DOHH2 (cell line): ENCODE measurements at regions not wholly inside any gene's neighbourhood (a gene's known extent, or its start where the extent isn't known, plus 50 kb on each side); places are given as distances from the start of the nearest gene placed in this dataset.

Experiments
- EZH2phosphoT487 ChIP-seq: fragments of 200-600 bp; sonication (generic); IDR thresholded peaks from 2 replicates; pipeline ENCODE4 v1.6.1; 2017; ENCODE audit warnings: borderline replicate concordance, mild to moderate bottlenecking, antibody characterized with exemption, low read length, moderate library complexity, mixed read lengths
- TF ChIP-seq, protein P1 (sequence below): fragments of 200-600 bp; sonication (generic); IDR thresholded peaks from one replicate; pipeline ENCODE4 v1.5.1; 2014; ENCODE audit warnings: antibody characterized with exemption, mild to moderate bottlenecking, low read depth, low read length; ENCODE audit not compliant: poor library complexity, severe bottlenecking

DNA sequence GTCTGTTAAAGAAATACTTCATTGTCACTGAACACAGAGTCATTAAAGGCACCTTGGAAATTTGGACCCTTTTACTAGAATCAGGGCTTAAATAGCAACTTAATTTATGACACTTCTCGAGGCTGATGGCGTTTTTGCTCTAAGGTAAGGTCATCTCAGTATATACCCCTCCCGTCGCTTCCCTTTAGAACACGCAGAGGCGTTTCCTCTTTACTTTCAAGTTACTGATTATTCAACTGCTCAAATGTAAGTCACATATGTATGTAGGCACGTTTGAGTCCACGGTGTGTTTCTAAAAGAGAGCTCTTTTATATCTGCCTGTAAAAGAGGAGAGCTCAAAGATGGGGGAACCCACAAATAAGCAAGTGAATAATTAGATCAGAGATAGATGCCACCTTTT, 181.5 kb downstream of the TSHZ3 start:
- TF ChIP-seq, protein P1, sequence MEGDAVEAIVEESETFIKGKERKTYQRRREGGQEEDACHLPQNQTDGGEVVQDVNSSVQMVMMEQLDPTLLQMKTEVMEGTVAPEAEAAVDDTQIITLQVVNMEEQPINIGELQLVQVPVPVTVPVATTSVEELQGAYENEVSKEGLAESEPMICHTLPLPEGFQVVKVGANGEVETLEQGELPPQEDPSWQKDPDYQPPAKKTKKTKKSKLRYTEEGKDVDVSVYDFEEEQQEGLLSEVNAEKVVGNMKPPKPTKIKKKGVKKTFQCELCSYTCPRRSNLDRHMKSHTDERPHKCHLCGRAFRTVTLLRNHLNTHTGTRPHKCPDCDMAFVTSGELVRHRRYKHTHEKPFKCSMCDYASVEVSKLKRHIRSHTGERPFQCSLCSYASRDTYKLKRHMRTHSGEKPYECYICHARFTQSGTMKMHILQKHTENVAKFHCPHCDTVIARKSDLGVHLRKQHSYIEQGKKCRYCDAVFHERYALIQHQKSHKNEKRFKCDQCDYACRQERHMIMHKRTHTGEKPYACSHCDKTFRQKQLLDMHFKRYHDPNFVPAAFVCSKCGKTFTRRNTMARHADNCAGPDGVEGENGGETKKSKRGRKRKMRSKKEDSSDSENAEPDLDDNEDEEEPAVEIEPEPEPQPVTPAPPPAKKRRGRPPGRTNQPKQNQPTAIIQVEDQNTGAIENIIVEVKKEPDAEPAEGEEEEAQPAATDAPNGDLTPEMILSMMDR: no peak
- TF ChIP-seq EZH2phosphoT487: no peak
